ENCODE measurements at regions not wholly inside any gene's neighbourhood (a gene's known extent, or its start where the extent isn't known, plus 50 kb on each side); places are given as distances from the start of the nearest gene placed in this dataset.

GRCh38 chr4:104163820-104164219, 330.9 kb downstream of the CXXC4 start:
- ATAC-seq (no peak), DNase-seq (no peak)
- CTCF ChIA-PET: no interaction called here
- Mint-ChIP-seq H3K4me3 (no peak overlapping the region), H3K9me3 (ENCODE audit: low read depth) (peaks cover 6% of the 10 kb centered on the region), H3K4me1 (no peaks in the 10 kb centered on the region), H3K27ac (no peak overlapping the region), H3K27me3 (no peaks in the 10 kb centered on the region), H3K36me3 (no peaks in the 10 kb centered on the region)

GRCh38 chr4:104146048-104146447, 348.6 kb downstream of the CXXC4 start:
- peaks cover 6% of the 10 kb centered on the region for H3K9me3 Mint-ChIP-seq (ENCODE audit: low read depth)
- H3K4me3 Mint-ChIP-seq: no peak overlapping the region

GRCh38 chr4:104138116-104138515, 356.6 kb downstream of the CXXC4 start:
- Mint-ChIP-seq H3K36me3 (no peaks in the 10 kb centered on the region), H3K27ac (no peak overlapping the region), H3K9me3 (ENCODE audit: low read depth) (peaks cover 5% of the 10 kb centered on the region), H3K4me1 (no peaks in the 10 kb centered on the region), H3K27me3 (no peaks in the 10 kb centered on the region), H3K4me3 (no peak overlapping the region)
- CTCF ChIA-PET: no interaction called here
- ATAC-seq (no peak), DNase-seq (no peak)

More at GRCh38 chr4:104146048-104146447, 348.6 kb downstream of the CXXC4 start:
- ATAC-seq (no peak), DNase-seq (no peak)
- Mint-ChIP-seq H3K27ac (no peak overlapping the region), H3K4me1 (no peaks in the 10 kb centered on the region), H3K36me3 (no peaks in the 10 kb centered on the region), H3K27me3 (no peaks in the 10 kb centered on the region)
- CTCF ChIA-PET: no interaction called here

- CTCF ChIA-PET: no interaction called here
- DNase-seq (no peak), ATAC-seq (no peak)
- H3K27me3 Mint-ChIP-seq: no peaks in the 10 kb centered on the region
- H3K9me3 Mint-ChIP-seq (ENCODE audit: low read depth): peaks cover 4% of the 10 kb centered on the region
- H3K27ac Mint-ChIP-seq: no peak overlapping the region
- no peak overlapping the region for H3K4me3 Mint-ChIP-seq
- no peaks in the 10 kb centered on the region for H3K36me3 Mint-ChIP-seq
- H3K4me1 Mint-ChIP-seq: no peaks in the 10 kb centered on the region
Observed at GRCh38 chr4:104129243-104129642, 365.5 kb downstream of the CXXC4 start.

- DNase-seq (no peak), ATAC-seq (no peak)
- Mint-ChIP-seq H3K4me1 (no peaks in the 10 kb centered on the region), H3K9me3 (ENCODE audit: low read depth) (peaks cover 4% of the 10 kb centered on the region), H3K4me3 (no peak overlapping the region), H3K36me3 (no peaks in the 10 kb centered on the region), H3K27ac (no peak overlapping the region), H3K27me3 (no peaks in the 10 kb centered on the region)
- CTCF ChIA-PET: no interaction called here
Observed at GRCh38 chr4:104128850-104129213, 365.9 kb downstream of the CXXC4 start.

- CTCF ChIA-PET: no interaction called here
- H3K4me3 Mint-ChIP-seq: no peak overlapping the region
- no peak overlapping the region for H3K27ac Mint-ChIP-seq
- no peaks in the 10 kb centered on the region for H3K36me3 Mint-ChIP-seq
- DNase-seq (no peak), ATAC-seq (no peak)
- peaks cover 2% of the 10 kb centered on the region for H3K9me3 Mint-ChIP-seq (ENCODE audit: low read depth)
- H3K4me1 Mint-ChIP-seq: no peaks in the 10 kb centered on the region
- no peaks in the 10 kb centered on the region for H3K27me3 Mint-ChIP-seq
Observed at GRCh38 chr4:104128031-104128849, 366.5 kb downstream of the CXXC4 start.

- Mint-ChIP-seq H3K27me3 (no peaks in the 10 kb centered on the region), H3K9me3 (ENCODE audit: low read depth) (no peaks in the 10 kb centered on the region), H3K4me1 (no peaks in the 10 kb centered on the region), H3K4me3 (no peak overlapping the region), H3K36me3 (no peaks in the 10 kb centered on the region), H3K27ac (no peak overlapping the region)
- no peak for DNase-seq
- no peak for ATAC-seq
- CTCF ChIA-PET: no interaction called here
Observed at GRCh38 chr4:104123021-104123420, 371.7 kb downstream of the CXXC4 start.

GRCh38 chr4:104117776-104118175, 376.9 kb downstream of the CXXC4 start:
- H3K9me3 Mint-ChIP-seq (ENCODE audit: low read depth): no peaks in the 10 kb centered on the region
- no peak overlapping the region for H3K27ac Mint-ChIP-seq
- CTCF ChIA-PET: no interaction called here
- DNase-seq (no peak), ATAC-seq (no peak)
- no peaks in the 10 kb centered on the region for H3K4me1 Mint-ChIP-seq
- H3K4me3 Mint-ChIP-seq: no peak overlapping the region
- no peaks in the 10 kb centered on the region for H3K36me3 Mint-ChIP-seq
- no peaks in the 10 kb centered on the region for H3K27me3 Mint-ChIP-seq

GRCh38 chr4:104113850-104114249, 380.8 kb downstream of the CXXC4 start:
- Mint-ChIP-seq H3K9me3 (ENCODE audit: low read depth) (peaks cover 2% of the 10 kb centered on the region), H3K27ac (no peak overlapping the region), H3K27me3 (no peaks in the 10 kb centered on the region), H3K36me3 (no peaks in the 10 kb centered on the region), H3K4me3 (no peak overlapping the region), H3K4me1 (no peaks in the 10 kb centered on the region)
- ATAC-seq (no peak), DNase-seq (no peak)
- CTCF ChIA-PET: no interaction called here

- CTCF ChIA-PET: no interaction called here
- no peak overlapping the region for H3K4me3 Mint-ChIP-seq
- H3K36me3 Mint-ChIP-seq: no peaks in the 10 kb centered on the region
- H3K27ac Mint-ChIP-seq: no peak overlapping the region
- peaks cover 20% of the 10 kb centered on the region for H3K9me3 Mint-ChIP-seq (ENCODE audit: low read depth)
- no peak for DNase-seq
- no peak for ATAC-seq
- H3K27me3 Mint-ChIP-seq: no peaks in the 10 kb centered on the region
- H3K4me1 Mint-ChIP-seq: no peaks in the 10 kb centered on the region
Observed at GRCh38 chr4:104099141-104099540, 379.4 kb upstream of the TACR3 start.

GRCh38 chr4:104093247-104093646, 373.5 kb upstream of the TACR3 start:
- peaks cover 11% of the 10 kb centered on the region for H3K9me3 Mint-ChIP-seq (ENCODE audit: low read depth)
- no peaks in the 10 kb centered on the region for H3K36me3 Mint-ChIP-seq
- ATAC-seq (no peak), DNase-seq (no peak)
- H3K27me3 Mint-ChIP-seq: no peaks in the 10 kb centered on the region
- H3K4me3 Mint-ChIP-seq: no peak overlapping the region
- no peaks in the 10 kb centered on the region for H3K4me1 Mint-ChIP-seq
- H3K27ac Mint-ChIP-seq: no peak overlapping the region
- CTCF ChIA-PET: no interaction called here

GRCh38 chr4:104073229-104073628, 353.4 kb upstream of the TACR3 start:
- DNase-seq (no peak), ATAC-seq (no peak)
- CTCF ChIA-PET: no interaction called here
- Mint-ChIP-seq H3K27ac (no peak overlapping the region), H3K9me3 (ENCODE audit: low read depth) (no peaks in the 10 kb centered on the region), H3K36me3 (no peaks in the 10 kb centered on the region), H3K4me3 (no peak overlapping the region), H3K27me3 (no peaks in the 10 kb centered on the region), H3K4me1 (no peaks in the 10 kb centered on the region)

GRCh38 chr4:104066533-104066932, 346.7 kb upstream of the TACR3 start:
- CTCF ChIA-PET: no interaction called here
- H3K4me1 Mint-ChIP-seq: no peaks in the 10 kb centered on the region
- ATAC-seq (no peak), DNase-seq (no peak)
- H3K27me3 Mint-ChIP-seq: no peaks in the 10 kb centered on the region
- H3K36me3 Mint-ChIP-seq: no peaks in the 10 kb centered on the region
- no peak overlapping the region for H3K4me3 Mint-ChIP-seq
- H3K9me3 Mint-ChIP-seq (ENCODE audit: low read depth): no peaks in the 10 kb centered on the region
- no peak overlapping the region for H3K27ac Mint-ChIP-seq

- Mint-ChIP-seq H3K4me3 (no peak overlapping the region), H3K36me3 (no peaks in the 10 kb centered on the region), H3K27ac (no peak overlapping the region), H3K27me3 (no peaks in the 10 kb centered on the region), H3K4me1 (no peaks in the 10 kb centered on the region), H3K9me3 (ENCODE audit: low read depth) (no peaks in the 10 kb centered on the region)
- ATAC-seq (no peak), DNase-seq (no peak)
- CTCF ChIA-PET: no interaction called here
Observed at GRCh38 chr4:104064646-104065577, 345.1 kb upstream of the TACR3 start.
